AG20443 (cell line): ENCODE measurements at regions not wholly inside any gene's neighbourhood (a gene's known extent, or its start where the extent isn't known, plus 50 kb on each side); places are given as distances from the start of the nearest gene placed in this dataset.
"Not testable (repeated sequence)": the region's sequence is repeated elsewhere in the genome, so short reads cannot be mapped to it uniquely, and the experiment has no call there.

Experiments used
- DNase-seq: peaks from one replicate; pipeline ENCODE4 v3.0.0; 2012; ENCODE audit warnings: low spot score, mixed read lengths

- no peak for DNase-seq
These were observed 132.7 kb upstream of the MEX3C start for GRCh38 chr18:51330148-51330547.

- no peak for DNase-seq
These were observed 133.3 kb upstream of the MEX3C start for GRCh38 chr18:51330739-51331138.

GRCh38 chr18:51337406-51337805, 139.9 kb upstream of the MEX3C start:
- no peak for DNase-seq

GRCh38 chr18:51339856-51340255, 142.4 kb upstream of the MEX3C start:
- no peak for DNase-seq

- no peak for DNase-seq
These were observed 142.9 kb upstream of the MEX3C start for GRCh38 chr18:51340332-51340731.

- no peak for DNase-seq
These were observed 145.3 kb upstream of the MEX3C start for GRCh38 chr18:51342815-51343214.

GRCh38 chr18:51345848-51346391, 148.4 kb upstream of the MEX3C start:
- no peak for DNase-seq

- DNase-seq: no peak
These were observed 148.9 kb upstream of the MEX3C start for GRCh38 chr18:51346404-51346803.

- no peak for DNase-seq
These were observed 152.6 kb upstream of the MEX3C start for GRCh38 chr18:51350081-51350480.

GRCh38 chr18:51355841-51356240, 158.4 kb upstream of the MEX3C start:
- DNase-seq: no peak

GRCh38 chr18:51360301-51360700, 162.8 kb upstream of the MEX3C start:
- not testable (repeated sequence) for DNase-seq

GRCh38 chr18:51361130-51361860, 163.8 kb upstream of the MEX3C start:
- no peak for DNase-seq

- DNase-seq: no peak
These were observed 165.9 kb upstream of the MEX3C start for GRCh38 chr18:51363384-51363783.

GRCh38 chr18:51370996-51371395, 173.5 kb upstream of the MEX3C start:
- DNase-seq: no peak

GRCh38 chr18:51371929-51372328, 174.4 kb upstream of the MEX3C start:
- no peak for DNase-seq

- no peak for DNase-seq
These were observed 184.6 kb upstream of the MEX3C start for GRCh38 chr18:51382081-51382480.

- DNase-seq: no peak
These were observed 185.6 kb upstream of the MEX3C start for GRCh38 chr18:51383116-51383515.

- no peak for DNase-seq
These were observed 186.2 kb upstream of the MEX3C start for GRCh38 chr18:51383711-51384110.

- DNase-seq: no peak
These were observed 187.8 kb upstream of the MEX3C start for GRCh38 chr18:51385270-51385669.

GRCh38 chr18:51390702-51391101, 193.2 kb upstream of the MEX3C start:
- DNase-seq: no peak

- no peak for DNase-seq
These were observed 193.7 kb upstream of the MEX3C start for GRCh38 chr18:51391215-51391614.

- DNase-seq: no peak
These were observed 194.2 kb upstream of the MEX3C start for GRCh38 chr18:51391731-51392130.

GRCh38 chr18:51397347-51397962, 200.0 kb upstream of the MEX3C start:
- DNase-seq: no peak

- no peak for DNase-seq
These were observed 200.6 kb upstream of the MEX3C start for GRCh38 chr18:51398104-51398503.
